ENCODE measurements at regions not wholly inside any gene's neighbourhood (a gene's known extent, or its start where the extent isn't known, plus 50 kb on each side); places are given as distances from the start of the nearest gene placed in this dataset.

GRCh38 chr21:17964716-17965115, 145.6 kb upstream of the C21orf91 start:
- no peaks in the 10 kb centered on the region for H3K79me1 ChIP-seq (ENCODE audit: low read depth, low read length)
- no peak overlapping the region for H4K91ac ChIP-seq (replicated peaks; ENCODE audit: insufficient read length, low read length)
- H3K56ac ChIP-seq (replicated peaks; ENCODE audit: insufficient read length, low read depth, low read length), result no peak overlapping the region
- H3K27me3 ChIP-seq (replicated peaks in 1 of 4; ENCODE audit: control insufficient read depth in 3 of 4, extremely low read depth in 1 of 4, insufficient read depth in 3 of 4, low read length in 3 of 4), result no peaks in the 10 kb centered on the region
- no peak overlapping the region for H2BK20ac ChIP-seq (ENCODE audit: low read length)
- no peak overlapping the region for H2BK120ac ChIP-seq (replicated peaks; ENCODE audit: low read depth, low read length)
- no peaks in the 10 kb centered on the region for H3K9me3 ChIP-seq (ENCODE audit: insufficient read depth in 2 of 2, low read depth in 1 of 2, low read length in 1 of 2)
- no peaks in the 10 kb centered on the region for H4K20me1 ChIP-seq (replicated peaks in 1 of 2; ENCODE audit: control insufficient read depth in 1 of 2, insufficient read depth in 2 of 2, low read length in 2 of 2)
- H3K23ac ChIP-seq (ENCODE audit: insufficient read length), result no peak overlapping the region
- no peak overlapping the region for H4K5ac ChIP-seq (ENCODE audit: insufficient read length, low read depth, low read length)
- FAIRE-seq, result no peak
- H2BK12ac ChIP-seq (ENCODE audit: low read depth, low read length), result no peak overlapping the region
- no peak overlapping the region for H3K4me3 ChIP-seq (ENCODE audit: extremely low read depth in 1 of 4, insufficient read depth in 2 of 4, low read depth in 3 of 4, low read length in 4 of 4)
- no peak overlapping the region for H3K4me2 ChIP-seq (ENCODE audit: insufficient read depth in 1 of 2, low read depth in 2 of 2, low read length in 2 of 2)
- H3K4ac ChIP-seq (replicated peaks; ENCODE audit: insufficient read length, low read depth, low read length), result no peak overlapping the region
- no peaks in the 10 kb centered on the region for H3K23me2 ChIP-seq (ENCODE audit: low read depth, low read length)
- ChIA-PET CTCF (ENCODE audit: partially characterized antibody) (no interaction called here), POLR2A (ENCODE audit: partially characterized antibody) (no interaction called here)
- no peak overlapping the region for H2BK5ac ChIP-seq (ENCODE audit: low read depth, low read length)
- H2AFZ ChIP-seq (ENCODE audit: low read length), result no peak overlapping the region
- H3K14ac ChIP-seq (ENCODE audit: insufficient read length), result no peak overlapping the region
- no peak overlapping the region for H3K18ac ChIP-seq (ENCODE audit: extremely low read depth, low read length)
- H2AK5ac ChIP-seq (ENCODE audit: low read depth, low read length), result no peak overlapping the region
- H2BK15ac ChIP-seq (ENCODE audit: low read length), result no peak overlapping the region
- no peaks in the 10 kb centered on the region for H3K79me2 ChIP-seq (ENCODE audit: control insufficient read depth in 1 of 2, insufficient read depth in 2 of 2, low read length in 2 of 2)
- DNase-seq (ENCODE audit: low read depth in 1 of 2, low spot score in 2 of 2), result no peak
- H4K8ac ChIP-seq (ENCODE audit: extremely low read depth, insufficient read depth, low read length), result no peak overlapping the region
- H3K4me1 ChIP-seq (replicated peaks in 1 of 4; ENCODE audit: control insufficient read depth in 3 of 4, insufficient read depth in 4 of 4, low read length in 3 of 4), result no peaks in the 10 kb centered on the region
- H3K27ac ChIP-seq (ENCODE audit: low read depth, low read length), result no peak overlapping the region
- no peak overlapping the region for H3K9ac ChIP-seq (replicated peaks in 1 of 4; ENCODE audit: extremely low read depth in 1 of 4, low read depth in 3 of 4, low read length in 3 of 4)
- no peak for TF ChIP-seq SP2 (IDR thresholded peaks at IDR 0.05; ENCODE audit: low read length)
- no peak for TF ChIP-seq POU5F1 (IDR thresholded peaks at IDR 0.05; ENCODE audit: low read depth, low read length)
- no peak for TF ChIP-seq TBP (IDR thresholded peaks at IDR 0.05; ENCODE audit: low read depth, low read length)
- TF ChIP-seq CTBP2 (IDR thresholded peaks at IDR 0.05; ENCODE audit: borderline replicate concordance, insufficient read depth, insufficient read length, low read length), result no peak
- TF ChIP-seq GTF2F1 (IDR thresholded peaks at IDR 0.05; ENCODE audit: borderline replicate concordance, low read depth, low read length), result no peak
- no peak for TF ChIP-seq SP4 (IDR thresholded peaks at IDR 0.05; ENCODE audit: low read length)
- no peak for TF ChIP-seq JUN (IDR thresholded peaks at IDR 0.05; ENCODE audit: low read depth, low read length)
- H3K36me3 ChIP-seq (ENCODE audit: control insufficient read depth in 2 of 4, insufficient read depth in 4 of 4, low read length in 3 of 4), result no peaks in the 10 kb centered on the region
